ENCODE measurements at regions not wholly inside any gene's neighbourhood (a gene's known extent, or its start where the extent isn't known, plus 50 kb on each side); places are given as distances from the start of the nearest gene placed in this dataset.

- no peaks in the 10 kb centered on the region for H3K9me3 ChIP-seq
- DNase-seq = no peak
- H3K4me3 ChIP-seq = no peak overlapping the region
- TF ChIP-seq CTCF (IDR thresholded peaks at IDR 0.05) = no peak
- H3K27ac ChIP-seq = no peak overlapping the region
- intact Hi-C loops (cut with DNase I) = no loop called here
- no peak for ATAC-seq
- no peaks in the 10 kb centered on the region for H3K36me3 ChIP-seq
- H3K27me3 ChIP-seq (ENCODE audit: low read depth) = no peaks in the 10 kb centered on the region
- no peaks in the 10 kb centered on the region for H3K4me1 ChIP-seq
Observed at GRCh38 chr5:97388794-97389193, 205.7 kb upstream of the RIOK2 start.

DNA sequence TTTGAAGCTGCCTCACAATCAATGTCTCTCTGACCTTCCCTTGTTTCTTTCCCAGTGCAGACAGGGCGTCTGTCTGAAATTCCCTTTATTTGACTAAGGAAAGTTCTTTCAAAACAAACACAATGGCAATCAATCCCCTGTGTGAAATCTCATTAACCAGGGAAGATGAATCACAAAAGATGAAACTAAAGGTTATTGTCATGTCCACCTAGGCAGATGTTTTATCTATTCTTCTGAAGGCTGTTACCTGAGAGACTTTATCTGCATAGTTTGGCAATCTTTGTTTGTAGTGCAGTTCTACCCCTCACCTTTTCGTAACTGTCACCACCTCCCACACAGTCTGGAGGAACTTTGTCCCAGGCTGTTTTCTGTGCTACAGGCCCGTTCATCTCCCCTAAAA is 217.5 kb upstream of the RIOK2 start:
- no peak for TF ChIP-seq CTCF (IDR thresholded peaks at IDR 0.05)
- DNase-seq (no peak), ATAC-seq (no peak)
- H3K4me1 ChIP-seq = no peaks in the 10 kb centered on the region
- intact Hi-C loops (cut with DNase I) = no loop called here
- no peaks in the 10 kb centered on the region for H3K36me3 ChIP-seq
- H3K27ac ChIP-seq = no peak overlapping the region
- no peaks in the 10 kb centered on the region for H3K27me3 ChIP-seq (ENCODE audit: low read depth)
- no peak overlapping the region for H3K4me3 ChIP-seq
- H3K9me3 ChIP-seq = peaks cover 4% of the 10 kb centered on the region

- Histone ChIP-seq H3K27ac (no peak overlapping the region), H3K4me1 (no peaks in the 10 kb centered on the region), H3K9me3 (no peaks in the 10 kb centered on the region), H3K27me3 (ENCODE audit: low read depth) (no peaks in the 10 kb centered on the region), H3K36me3 (no peaks in the 10 kb centered on the region), H3K4me3 (no peak overlapping the region)
- intact Hi-C loops (cut with DNase I) = no loop called here
- no peak for TF ChIP-seq CTCF (IDR thresholded peaks at IDR 0.05)
- DNase-seq (no peak), ATAC-seq (no peak)
Observed at GRCh38 chr5:97405941-97406340, 222.9 kb upstream of the RIOK2 start.

- peak in 1 of 2 donors; percentile 47 for ATAC-seq
- Histone ChIP-seq H3K4me3 (no peak overlapping the region), H3K27me3 (ENCODE audit: low read depth) (no peaks in the 10 kb centered on the region), H3K9me3 (no peaks in the 10 kb centered on the region), H3K27ac (no peak overlapping the region), H3K4me1 (no peaks in the 10 kb centered on the region), H3K36me3 (no peaks in the 10 kb centered on the region)
- TF ChIP-seq CTCF (IDR thresholded peaks at IDR 0.05) = no peak
- intact Hi-C loops (cut with DNase I) = no loop called here
- peak; percentile 39 for DNase-seq
Observed at GRCh38 chr5:97406946-97407676, 224.1 kb upstream of the RIOK2 start.

- H3K9me3 ChIP-seq = no peaks in the 10 kb centered on the region
- no peak overlapping the region for H3K4me3 ChIP-seq
- no peaks in the 10 kb centered on the region for H3K36me3 ChIP-seq
- H3K27ac ChIP-seq = no peak overlapping the region
- ATAC-seq = no peak
- H3K27me3 ChIP-seq (ENCODE audit: low read depth) = no peaks in the 10 kb centered on the region
- DNase-seq = no peak
- H3K4me1 ChIP-seq = no peaks in the 10 kb centered on the region
- intact Hi-C loops (cut with DNase I) = no loop called here
- TF ChIP-seq CTCF (IDR thresholded peaks at IDR 0.05) = no peak
Observed at GRCh38 chr5:97408331-97408730, 225.3 kb upstream of the RIOK2 start.

Data from lower lobe of right lung (tissue), 2 donors.